ENCODE measurements at regions not wholly inside any gene's neighbourhood (a gene's known extent, or its start where the extent isn't known, plus 50 kb on each side); places are given as distances from the start of the nearest gene placed in this dataset.

DNA sequence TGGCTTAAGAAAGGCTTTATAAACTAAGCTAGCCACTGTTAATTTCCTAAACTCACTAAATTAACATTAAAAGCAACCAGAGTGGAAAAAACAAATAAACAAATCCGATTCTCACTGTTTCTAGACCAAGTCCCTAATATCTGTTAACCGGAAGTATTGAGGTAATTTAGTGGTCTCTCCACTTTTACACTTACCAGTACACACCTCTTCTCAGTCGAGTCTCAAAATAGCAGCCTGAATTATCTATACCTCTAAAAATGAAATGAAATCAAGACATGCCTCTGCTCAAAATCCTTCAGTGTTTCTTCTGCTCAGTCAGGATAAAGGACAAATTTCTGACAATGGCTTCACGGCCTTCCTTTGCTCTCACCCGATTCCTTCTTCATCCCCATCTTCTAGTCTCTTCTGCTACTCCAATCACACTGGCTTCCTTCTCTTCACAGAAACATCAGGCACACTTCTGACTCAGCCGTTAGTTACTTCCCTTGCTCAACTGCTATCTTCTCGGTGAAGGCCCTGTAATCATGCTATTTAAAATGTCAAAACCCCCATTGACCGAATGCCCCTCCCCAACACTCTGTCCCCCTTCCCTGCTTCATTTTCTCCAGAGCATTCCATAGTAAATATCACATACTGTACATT, 161.3 kb downstream of the KITLG start:
- Histone ChIP-seq H3K36me3 (ENCODE audit: insufficient read depth, low read length) (no peaks in the 10 kb centered on the region), H4K20me1 (ENCODE audit: insufficient read depth, low read length) (no peaks in the 10 kb centered on the region), H3K4me3 (ENCODE audit: low read depth in 1 of 2, low read length in 2 of 2) (no peak overlapping the region), H3K9me3 (ENCODE audit: insufficient read depth, low read length, severe bottlenecking) (no peaks in the 10 kb centered on the region), H2AFZ (ENCODE audit: low read depth, low read length) (no peak overlapping the region), H3K27me3 (ENCODE audit: insufficient read depth, low read length, poor library complexity) (peaks cover 2% of the 10 kb centered on the region), H3K4me2 (ENCODE audit: insufficient read depth, low read length) (no peak overlapping the region), H3K79me2 (ENCODE audit: insufficient read depth, low read length) (no peaks in the 10 kb centered on the region), H3K9ac (ENCODE audit: low read depth, low read length) (no peak overlapping the region), H3K27ac (ENCODE audit: low read length) (no peak overlapping the region), H3K4me1 (ENCODE audit: insufficient read depth, low read length) (no peaks in the 10 kb centered on the region)
- no peak for DNase-seq
- ATAC-seq (ENCODE audit: insufficient read depth, low read depth) = no peak
- TF ChIP-seq CTCF (IDR thresholded peaks at IDR 0.05; ENCODE audit: borderline replicate concordance, extremely low read depth, low read length, poor library complexity, severe bottlenecking) (no peak), EZH2 (IDR thresholded peaks at IDR 0.05; ENCODE audit: borderline replicate concordance, low read depth, low read length, severe bottlenecking) (no peak)

DNA sequence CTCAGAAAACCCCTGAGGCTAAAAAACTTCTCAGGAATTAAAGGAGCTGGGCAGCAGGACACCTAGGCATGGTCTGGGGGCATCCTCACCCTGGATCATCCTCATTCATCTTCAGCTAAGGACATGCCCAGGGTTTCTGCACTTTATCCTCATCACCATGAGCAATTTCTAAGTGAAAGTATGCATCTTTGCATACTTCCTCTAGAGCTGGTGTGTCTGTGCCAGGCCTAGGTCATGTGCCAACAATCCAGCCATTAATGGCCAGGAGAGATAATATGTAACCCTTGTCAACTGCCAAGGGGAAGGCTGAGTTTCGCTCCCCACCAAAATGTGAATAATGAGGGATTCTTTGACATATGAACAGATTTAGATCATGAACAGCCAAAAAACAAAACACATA, 160.5 kb downstream of the KITLG start:
- H3K27me3 ChIP-seq (ENCODE audit: insufficient read depth, low read length, poor library complexity) = peaks cover 2% of the 10 kb centered on the region
- H3K9ac ChIP-seq (ENCODE audit: low read depth, low read length) = no peak overlapping the region
- no peaks in the 10 kb centered on the region for H3K4me1 ChIP-seq (ENCODE audit: insufficient read depth, low read length)
- H3K4me2 ChIP-seq (ENCODE audit: insufficient read depth, low read length) = no peak overlapping the region
- no peaks in the 10 kb centered on the region for H4K20me1 ChIP-seq (ENCODE audit: insufficient read depth, low read length)
- TF ChIP-seq EZH2 (IDR thresholded peaks at IDR 0.05; ENCODE audit: borderline replicate concordance, low read depth, low read length, severe bottlenecking) (no peak), CTCF (IDR thresholded peaks at IDR 0.05; ENCODE audit: borderline replicate concordance, extremely low read depth, low read length, poor library complexity, severe bottlenecking) (no peak)
- DNase-seq (no peak), ATAC-seq (ENCODE audit: insufficient read depth, low read depth) (no peak)
- no peaks in the 10 kb centered on the region for H3K79me2 ChIP-seq (ENCODE audit: insufficient read depth, low read length)
- H3K27ac ChIP-seq (ENCODE audit: low read length) = no peak overlapping the region
- H3K36me3 ChIP-seq (ENCODE audit: insufficient read depth, low read length) = no peaks in the 10 kb centered on the region
- H3K9me3 ChIP-seq (ENCODE audit: insufficient read depth, low read length, severe bottlenecking) = no peaks in the 10 kb centered on the region
- no peak overlapping the region for H2AFZ ChIP-seq (ENCODE audit: low read depth, low read length)
- no peak overlapping the region for H3K4me3 ChIP-seq (ENCODE audit: low read depth in 1 of 2, low read length in 2 of 2)

DNA sequence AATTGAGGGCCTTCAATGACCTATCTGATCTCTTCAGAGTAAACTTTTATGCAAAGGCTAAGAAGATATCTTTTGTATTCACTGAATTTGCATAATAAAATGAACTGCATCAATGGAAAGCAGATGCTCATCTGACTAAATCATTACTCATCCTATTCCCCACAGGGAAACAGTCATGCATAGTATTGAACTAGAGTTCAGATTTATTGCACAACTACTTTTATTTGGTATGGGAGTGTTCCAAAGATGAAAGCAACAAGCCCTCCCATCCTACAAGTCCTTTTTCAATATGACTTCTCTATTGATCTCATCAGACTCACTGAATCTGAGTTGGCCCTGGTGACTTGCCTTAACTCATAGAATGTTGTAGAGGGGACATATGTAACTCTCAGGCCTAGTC, 159.8 kb downstream of the KITLG start:
- Histone ChIP-seq H3K79me2 (ENCODE audit: insufficient read depth, low read length) (no peaks in the 10 kb centered on the region), H3K9ac (ENCODE audit: low read depth, low read length) (no peak overlapping the region), H2AFZ (ENCODE audit: low read depth, low read length) (no peak overlapping the region)

More for the DNA sequence above, 159.8 kb downstream of the KITLG start:
- DNase-seq = no peak
- no peaks in the 10 kb centered on the region for H3K4me1 ChIP-seq (ENCODE audit: insufficient read depth, low read length)
- H3K36me3 ChIP-seq (ENCODE audit: insufficient read depth, low read length) = no peaks in the 10 kb centered on the region
- no peak overlapping the region for H3K4me3 ChIP-seq (ENCODE audit: low read depth in 1 of 2, low read length in 2 of 2)
- H3K4me2 ChIP-seq (ENCODE audit: insufficient read depth, low read length) = no peak overlapping the region
- H3K9me3 ChIP-seq (ENCODE audit: insufficient read depth, low read length, severe bottlenecking) = no peaks in the 10 kb centered on the region
- peaks cover 2% of the 10 kb centered on the region for H3K27me3 ChIP-seq (ENCODE audit: insufficient read depth, low read length, poor library complexity)
- TF ChIP-seq CTCF (IDR thresholded peaks at IDR 0.05; ENCODE audit: borderline replicate concordance, extremely low read depth, low read length, poor library complexity, severe bottlenecking) = no peak
- TF ChIP-seq EZH2 (IDR thresholded peaks at IDR 0.05; ENCODE audit: borderline replicate concordance, low read depth, low read length, severe bottlenecking) = no peak
- H4K20me1 ChIP-seq (ENCODE audit: insufficient read depth, low read length) = no peaks in the 10 kb centered on the region
- no peak for ATAC-seq (ENCODE audit: insufficient read depth, low read depth)
- no peak overlapping the region for H3K27ac ChIP-seq (ENCODE audit: low read length)

Data from DND-41 (cell line).